GM12878 (cell line): ENCODE measurements at regions not wholly inside any gene's neighbourhood (a gene's known extent, or its start where the extent isn't known, plus 50 kb on each side); places are given as distances from the start of the nearest gene placed in this dataset.
A peak's percentile ranks its signal among the peaks of the same experiment; 100 is the strongest.

Source experiments
- EP300 ChIP-seq, 2 experiments: fragments of 150-350 bp in 1 of 2; IDR thresholded peaks; 2 replicates each; pipeline ENCODE4 v1.6.1; 2011 to 2012; ENCODE audit warnings: low read depth in 2 of 2, low read length in 2 of 2, borderline replicate concordance in 1 of 2, improper control_type of control experiment in 1 of 2, inconsistent platforms in 1 of 2; ENCODE audit not compliant: control insufficient read depth in 1 of 2
- IKZF2 ChIP-seq, 2 experiments: fragments of 450-650 bp; IDR thresholded peaks; 2 replicates each; pipeline ENCODE4 v1.6.1; 2017; ENCODE audit warnings: mild to moderate bottlenecking in 2 of 2, moderate library complexity in 2 of 2
- JUND ChIP-seq: IDR thresholded peaks from 2 replicates; pipeline ENCODE4 v1.6.1; 2012; ENCODE audit warnings: low read depth, mild to moderate bottlenecking, low read length, improper control_type of control experiment, moderate library complexity
- KLF5 ChIP-seq: fragments of 450-650 bp; IDR thresholded peaks from 2 replicates; pipeline ENCODE4 v1.6.1; 2014; ENCODE audit warnings: mild to moderate bottlenecking; ENCODE audit not compliant: partially characterized antibody
- LARP7 ChIP-seq: fragments of 450-650 bp; IDR thresholded peaks from 2 replicates; pipeline ENCODE4 v1.6.1; 2017; ENCODE audit warnings: mild to moderate bottlenecking
- NFIC ChIP-seq: IDR thresholded peaks from 2 replicates; pipeline ENCODE4 v1.6.1; 2012; ENCODE audit warnings: low read depth, mild to moderate bottlenecking, inconsistent platforms, low read length, moderate library complexity
- NR2F1 ChIP-seq: fragments of 450-650 bp; conservative IDR thresholded peaks from 2 replicates; pipeline ENCODE4 v1.6.1; 2017; ENCODE audit warnings: mild to moderate bottlenecking
- RAD21 ChIP-seq: IDR thresholded peaks from 2 replicates; pipeline ENCODE4 v1.6.1; 2011; ENCODE audit warnings: mild to moderate bottlenecking, low read depth, low read length, moderate library complexity; ENCODE audit not compliant: insufficient read depth
- RB1 ChIP-seq: fragments of 450-650 bp; formaldehyde crosslinking; IDR thresholded peaks from 2 replicates; pipeline ENCODE4 v1.6.1; 2017; ENCODE audit warnings: mild to moderate bottlenecking, borderline replicate concordance
- RFX5 ChIP-seq: IDR thresholded peaks from 2 replicates; pipeline ENCODE4 v1.6.1; 2011; ENCODE audit warnings: low read depth, low read length, improper control_type of control experiment
- SPI1 ChIP-seq: IDR thresholded peaks from 2 replicates; pipeline ENCODE4 v1.6.1; 2011; ENCODE audit warnings: low read depth, mild to moderate bottlenecking, low read length, moderate library complexity, borderline replicate concordance; ENCODE audit not compliant: insufficient read depth
- ZNF24 ChIP-seq: fragments of 450-650 bp; IDR thresholded peaks from 2 replicates; pipeline ENCODE4 v1.6.1; 2017; ENCODE audit warnings: antibody characterized with exemption, mild to moderate bottlenecking
- TF ChIP-seq, protein P1 (sequence below): fragments of 450-650 bp; IDR thresholded peaks from 2 replicates; pipeline ENCODE4 v1.6.1; 2017; ENCODE audit warnings: low read depth, mild to moderate bottlenecking, moderate library complexity
- TF ChIP-seq, protein P2 (sequence below): fragments of 450-650 bp; IDR thresholded peaks from 2 replicates; pipeline ENCODE4 v1.6.1; 2018; ENCODE audit warnings: borderline replicate concordance, mild to moderate bottlenecking; ENCODE audit not compliant: partially characterized antibody
- TF ChIP-seq, protein P3 (sequence below): fragments of 450-650 bp; IDR thresholded peaks from 2 replicates; pipeline ENCODE4 v1.6.1; 2016; ENCODE audit warnings: mild to moderate bottlenecking, moderate library complexity, borderline replicate concordance
- TF ChIP-seq, protein P4 (sequence below): IDR thresholded peaks from 2 replicates; pipeline ENCODE4 v1.6.1; 2011; ENCODE audit warnings: borderline replicate concordance, low read depth, mild to moderate bottlenecking, moderate library complexity, low read length; ENCODE audit not compliant: insufficient read depth, poor library complexity, severe bottlenecking
- TF ChIP-seq, protein P5 (sequence below): fragments of 450-650 bp; IDR thresholded peaks from 2 replicates; pipeline ENCODE4 v1.6.1; 2017; ENCODE audit warnings: mild to moderate bottlenecking, low read depth, inconsistent platforms; ENCODE audit not compliant: poor library complexity, severe bottlenecking

DNA sequence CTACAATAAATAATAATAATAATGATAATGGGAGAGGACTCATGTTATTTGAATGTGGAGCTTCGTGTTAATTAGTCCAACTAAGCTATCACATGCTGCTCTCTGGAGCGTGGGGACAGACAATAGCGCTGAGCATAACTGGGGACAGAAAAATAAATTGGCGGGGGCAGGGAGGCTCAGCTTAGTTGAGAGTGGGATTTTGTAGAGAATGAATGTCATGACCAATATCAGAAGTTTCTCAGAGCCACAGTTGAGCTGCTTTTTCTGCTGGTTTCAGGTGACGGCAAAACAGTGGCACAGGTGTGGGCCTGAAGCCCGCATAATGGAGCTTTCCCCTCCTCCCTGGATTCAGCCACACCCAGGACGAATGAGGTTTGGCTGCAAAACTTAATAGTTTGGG lies 111.1 kb upstream of the CAB39 start (continued):
- TF ChIP-seq, protein P1, sequence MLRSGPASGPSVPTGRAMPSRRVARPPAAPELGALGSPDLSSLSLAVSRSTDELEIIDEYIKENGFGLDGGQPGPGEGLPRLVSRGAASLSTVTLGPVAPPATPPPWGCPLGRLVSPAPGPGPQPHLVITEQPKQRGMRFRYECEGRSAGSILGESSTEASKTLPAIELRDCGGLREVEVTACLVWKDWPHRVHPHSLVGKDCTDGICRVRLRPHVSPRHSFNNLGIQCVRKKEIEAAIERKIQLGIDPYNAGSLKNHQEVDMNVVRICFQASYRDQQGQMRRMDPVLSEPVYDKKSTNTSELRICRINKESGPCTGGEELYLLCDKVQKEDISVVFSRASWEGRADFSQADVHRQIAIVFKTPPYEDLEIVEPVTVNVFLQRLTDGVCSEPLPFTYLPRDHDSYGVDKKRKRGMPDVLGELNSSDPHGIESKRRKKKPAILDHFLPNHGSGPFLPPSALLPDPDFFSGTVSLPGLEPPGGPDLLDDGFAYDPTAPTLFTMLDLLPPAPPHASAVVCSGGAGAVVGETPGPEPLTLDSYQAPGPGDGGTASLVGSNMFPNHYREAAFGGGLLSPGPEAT, result peak; percentile 73
- TF ChIP-seq EP300 (IDR thresholded peaks at IDR 0.05; ENCODE audit: borderline replicate concordance in 1 of 2, control insufficient read depth in 1 of 2, low read depth in 2 of 2, low read length in 2 of 2) (peak; percentile 65 to 80), NR2F1 (peak; percentile 41), RAD21 (peak; percentile 35; the same call in 1 of the 2 replicates), SPI1 (no peak), ZNF24 (peak; percentile 61), JUND (0 out of 2 replicates have a peak, but pooled peaks have one; percentile 22), RFX5 (peak; percentile 86), KLF5 (no peak), LARP7 (no peak), RB1 (no peak), NFIC (peak; percentile 86), IKZF2 (IDR thresholded peaks at IDR 0.05) (peak; percentile 70 to 79; a peak in 3 of 4 replicates)
- TF ChIP-seq, protein P2, sequence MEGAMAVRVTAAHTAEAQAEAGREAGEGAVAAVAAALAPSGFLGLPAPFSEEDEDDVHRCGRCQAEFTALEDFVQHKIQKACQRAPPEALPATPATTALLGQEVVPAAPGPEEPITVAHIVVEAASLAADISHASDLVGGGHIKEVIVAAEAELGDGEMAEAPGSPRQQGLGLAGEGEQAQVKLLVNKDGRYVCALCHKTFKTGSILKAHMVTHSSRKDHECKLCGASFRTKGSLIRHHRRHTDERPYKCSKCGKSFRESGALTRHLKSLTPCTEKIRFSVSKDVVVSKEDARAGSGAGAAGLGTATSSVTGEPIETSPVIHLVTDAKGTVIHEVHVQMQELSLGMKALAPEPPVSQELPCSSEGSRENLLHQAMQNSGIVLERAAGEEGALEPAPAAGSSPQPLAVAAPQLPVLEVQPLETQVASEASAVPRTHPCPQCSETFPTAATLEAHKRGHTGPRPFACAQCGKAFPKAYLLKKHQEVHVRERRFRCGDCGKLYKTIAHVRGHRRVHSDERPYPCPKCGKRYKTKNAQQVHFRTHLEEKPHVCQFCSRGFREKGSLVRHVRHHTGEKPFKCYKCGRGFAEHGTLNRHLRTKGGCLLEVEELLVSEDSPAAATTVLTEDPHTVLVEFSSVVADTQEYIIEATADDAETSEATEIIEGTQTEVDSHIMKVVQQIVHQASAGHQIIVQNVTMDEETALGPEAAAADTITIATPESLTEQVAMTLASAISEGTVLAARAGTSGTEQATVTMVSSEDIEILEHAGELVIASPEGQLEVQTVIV, result no peak
- TF ChIP-seq, protein P3, sequence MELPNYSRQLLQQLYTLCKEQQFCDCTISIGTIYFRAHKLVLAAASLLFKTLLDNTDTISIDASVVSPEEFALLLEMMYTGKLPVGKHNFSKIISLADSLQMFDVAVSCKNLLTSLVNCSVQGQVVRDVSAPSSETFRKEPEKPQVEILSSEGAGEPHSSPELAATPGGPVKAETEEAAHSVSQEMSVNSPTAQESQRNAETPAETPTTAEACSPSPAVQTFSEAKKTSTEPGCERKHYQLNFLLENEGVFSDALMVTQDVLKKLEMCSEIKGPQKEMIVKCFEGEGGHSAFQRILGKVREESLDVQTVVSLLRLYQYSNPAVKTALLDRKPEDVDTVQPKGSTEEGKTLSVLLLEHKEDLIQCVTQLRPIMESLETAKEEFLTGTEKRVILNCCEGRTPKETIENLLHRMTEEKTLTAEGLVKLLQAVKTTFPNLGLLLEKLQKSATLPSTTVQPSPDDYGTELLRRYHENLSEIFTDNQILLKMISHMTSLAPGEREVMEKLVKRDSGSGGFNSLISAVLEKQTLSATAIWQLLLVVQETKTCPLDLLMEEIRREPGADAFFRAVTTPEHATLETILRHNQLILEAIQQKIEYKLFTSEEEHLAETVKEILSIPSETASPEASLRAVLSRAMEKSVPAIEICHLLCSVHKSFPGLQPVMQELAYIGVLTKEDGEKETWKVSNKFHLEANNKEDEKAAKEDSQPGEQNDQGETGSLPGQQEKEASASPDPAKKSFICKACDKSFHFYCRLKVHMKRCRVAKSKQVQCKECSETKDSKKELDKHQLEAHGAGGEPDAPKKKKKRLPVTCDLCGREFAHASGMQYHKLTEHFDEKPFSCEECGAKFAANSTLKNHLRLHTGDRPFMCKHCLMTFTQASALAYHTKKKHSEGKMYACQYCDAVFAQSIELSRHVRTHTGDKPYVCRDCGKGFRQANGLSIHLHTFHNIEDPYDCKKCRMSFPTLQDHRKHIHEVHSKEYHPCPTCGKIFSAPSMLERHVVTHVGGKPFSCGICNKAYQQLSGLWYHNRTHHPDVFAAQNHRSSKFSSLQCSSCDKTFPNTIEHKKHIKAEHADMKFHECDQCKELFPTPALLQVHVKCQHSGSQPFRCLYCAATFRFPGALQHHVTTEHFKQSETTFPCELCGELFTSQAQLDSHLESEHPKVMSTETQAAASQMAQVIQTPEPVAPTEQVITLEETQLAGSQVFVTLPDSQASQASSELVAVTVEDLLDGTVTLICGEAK, result 0 out of 2 replicates have a peak, but pooled peaks have one; percentile 0
- TF ChIP-seq, protein P4, sequence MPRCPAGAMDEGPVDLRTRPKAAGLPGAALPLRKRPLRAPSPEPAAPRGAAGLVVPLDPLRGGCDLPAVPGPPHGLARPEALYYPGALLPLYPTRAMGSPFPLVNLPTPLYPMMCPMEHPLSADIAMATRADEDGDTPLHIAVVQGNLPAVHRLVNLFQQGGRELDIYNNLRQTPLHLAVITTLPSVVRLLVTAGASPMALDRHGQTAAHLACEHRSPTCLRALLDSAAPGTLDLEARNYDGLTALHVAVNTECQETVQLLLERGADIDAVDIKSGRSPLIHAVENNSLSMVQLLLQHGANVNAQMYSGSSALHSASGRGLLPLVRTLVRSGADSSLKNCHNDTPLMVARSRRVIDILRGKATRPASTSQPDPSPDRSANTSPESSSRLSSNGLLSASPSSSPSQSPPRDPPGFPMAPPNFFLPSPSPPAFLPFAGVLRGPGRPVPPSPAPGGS, result peak; percentile 87
- TF ChIP-seq, protein P5, sequence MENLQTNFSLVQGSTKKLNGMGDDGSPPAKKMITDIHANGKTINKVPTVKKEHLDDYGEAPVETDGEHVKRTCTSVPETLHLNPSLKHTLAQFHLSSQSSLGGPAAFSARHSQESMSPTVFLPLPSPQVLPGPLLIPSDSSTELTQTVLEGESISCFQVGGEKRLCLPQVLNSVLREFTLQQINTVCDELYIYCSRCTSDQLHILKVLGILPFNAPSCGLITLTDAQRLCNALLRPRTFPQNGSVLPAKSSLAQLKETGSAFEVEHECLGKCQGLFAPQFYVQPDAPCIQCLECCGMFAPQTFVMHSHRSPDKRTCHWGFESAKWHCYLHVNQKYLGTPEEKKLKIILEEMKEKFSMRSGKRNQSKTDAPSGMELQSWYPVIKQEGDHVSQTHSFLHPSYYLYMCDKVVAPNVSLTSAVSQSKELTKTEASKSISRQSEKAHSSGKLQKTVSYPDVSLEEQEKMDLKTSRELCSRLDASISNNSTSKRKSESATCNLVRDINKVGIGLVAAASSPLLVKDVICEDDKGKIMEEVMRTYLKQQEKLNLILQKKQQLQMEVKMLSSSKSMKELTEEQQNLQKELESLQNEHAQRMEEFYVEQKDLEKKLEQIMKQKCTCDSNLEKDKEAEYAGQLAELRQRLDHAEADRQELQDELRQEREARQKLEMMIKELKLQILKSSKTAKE, result peak; percentile 43
